IMR-90 (cell line): ENCODE measurements at regions not wholly inside any gene's neighbourhood (a gene's known extent, or its start where the extent isn't known, plus 50 kb on each side); places are given as distances from the start of the nearest gene placed in this dataset.

ENCODE experiments used
- ATAC-seq: fragments of 200-7000 bp; cut with Tn5 transposase; 2 replicates; pipeline ENCODE4 v1.9.1; 2020; ENCODE audit warnings: low read depth, mild to moderate bottlenecking, moderate library complexity
- BruUV-seq: library from RNA; stranded (reverse); fragments of 400-500 nt; replicated peaks from 2 replicates; lab custom pipeline; 2021; lab: Mats Ljungman, UMichigan
- CTCF ChIA-PET: fragments of 300-600 bp; formaldehyde crosslinking; extraction: SDS; loops from one replicate; lab custom pipeline; 2021; ENCODE audit warnings: antibody characterized with exemption; lab: Yijun Ruan, JAX
- POLR2A ChIA-PET: fragments of 300-600 bp; sonication (Branson Sonifier 250); formaldehyde crosslinking; loops from one replicate; lab custom pipeline; 2022; ENCODE audit warnings: antibody characterized with exemption; ENCODE audit not compliant: unreplicated experiment; lab: Charles Lee
- DNase-seq: peaks from one replicate; pipeline ENCODE4 v3.0.0; 2013
- H2AFZ ChIP-seq: replicated peaks from 2 replicates; pipeline ENCODE3; 2013; ENCODE audit warnings: low read length, mild to moderate bottlenecking; ENCODE audit not compliant: poor library complexity
- H2AK5ac ChIP-seq: 2 replicates; pipeline ENCODE4 v1.6.1; 2013; ENCODE audit warnings: low read depth, low read length, inconsistent platforms
- H2AK9ac ChIP-seq: replicated peaks from 2 replicates; pipeline ENCODE3; 2013; ENCODE audit warnings: mild to moderate bottlenecking, low read depth, low read length, moderate library complexity; ENCODE audit not compliant: poor library complexity
- H2BK120ac ChIP-seq: 2 replicates; pipeline ENCODE4 v1.6.1; 2013; ENCODE audit warnings: low read depth, low read length, inconsistent platforms
- H2BK15ac ChIP-seq: 3 replicates; pipeline ENCODE4 v1.6.1; 2013; ENCODE audit warnings: low read depth, low read length, inconsistent platforms
- H2BK20ac ChIP-seq: 2 replicates; pipeline ENCODE4 v1.6.1; 2013; ENCODE audit warnings: low read depth, mild to moderate bottlenecking, inconsistent platforms, low read length, moderate library complexity
- H2BK5ac ChIP-seq: 2 replicates; pipeline ENCODE4 v1.6.1; 2013; ENCODE audit warnings: mild to moderate bottlenecking, low read depth, low read length, inconsistent platforms; ENCODE audit not compliant: poor library complexity, severe bottlenecking
- H3K14ac ChIP-seq: replicated peaks from 2 replicates; pipeline ENCODE4 v1.6.1; 2013; ENCODE audit warnings: low read depth, low read length, inconsistent platforms
- H3K18ac ChIP-seq: 2 replicates; pipeline ENCODE4 v1.6.1; 2013; ENCODE audit warnings: low read depth, low read length, control low read depth
- H3K23ac ChIP-seq: 2 replicates; pipeline ENCODE4 v1.6.1; 2013; ENCODE audit warnings: low read depth, low read length, inconsistent platforms
- H3K27ac ChIP-seq: 2 replicates; pipeline ENCODE4 v1.5.1; 2013; ENCODE audit warnings: mild to moderate bottlenecking, control low read depth, low read length; ENCODE audit not compliant: insufficient read depth
- H3K27me3 ChIP-seq: 2 replicates; pipeline ENCODE4 v1.6.1; 2013; ENCODE audit warnings: low read length; ENCODE audit not compliant: control insufficient read depth, insufficient read depth
- H3K36me3 ChIP-seq: 2 replicates; pipeline ENCODE4 v1.6.1; 2013; ENCODE audit warnings: low read length, mixed read lengths; ENCODE audit not compliant: control insufficient read depth, insufficient read depth
- H3K4ac ChIP-seq: 2 replicates; pipeline ENCODE4 v1.6.1; 2013; ENCODE audit warnings: low read depth, low read length, inconsistent platforms
- H3K4me1 ChIP-seq: 2 replicates; pipeline ENCODE4 v1.6.1; 2013; ENCODE audit warnings: low read length, mixed read lengths; ENCODE audit not compliant: control insufficient read depth, insufficient read depth
- H3K4me2 ChIP-seq: 2 replicates; pipeline ENCODE4 v1.6.1; 2013; ENCODE audit warnings: low read depth, mild to moderate bottlenecking, control low read depth, low read length, moderate library complexity
- H3K4me3 ChIP-seq: 2 replicates; pipeline ENCODE4 v1.5.1; 2013; ENCODE audit warnings: low read depth, mild to moderate bottlenecking, control low read depth, low read length, moderate library complexity; ENCODE audit not compliant: insufficient read depth
- H3K56ac ChIP-seq: 2 replicates; pipeline ENCODE4 v1.6.1; 2013; ENCODE audit warnings: low read length, inconsistent platforms; ENCODE audit not compliant: insufficient read depth; ENCODE audit errors: extremely low read depth
- H3K79me1 ChIP-seq, 2 experiments: 2 replicates each; pipeline ENCODE4 v1.6.1; 2013; ENCODE audit warnings: low read length in 2 of 2, inconsistent platforms in 1 of 2, low read depth in 1 of 2
- H3K9ac ChIP-seq: 2 replicates; pipeline ENCODE4 v1.6.1; 2013; ENCODE audit warnings: low read depth, low read length, control low read depth
- H3K9me1 ChIP-seq: 2 replicates; pipeline ENCODE4 v1.6.1; 2013; ENCODE audit warnings: low read length, inconsistent platforms; ENCODE audit not compliant: insufficient read depth
- H3K9me3 ChIP-seq: 2 replicates; pipeline ENCODE4 v1.6.1; 2013; ENCODE audit warnings: low read length; ENCODE audit not compliant: control insufficient read depth, insufficient read depth
- H4K20me1 ChIP-seq: 2 replicates; pipeline ENCODE4 v1.6.1; 2013; ENCODE audit warnings: low read length, inconsistent platforms; ENCODE audit not compliant: insufficient read depth
- H4K5ac ChIP-seq: 2 replicates; pipeline ENCODE4 v1.6.1; 2013; ENCODE audit warnings: mild to moderate bottlenecking, low read depth, low read length, control low read depth
- H4K8ac ChIP-seq, 2 experiments: 2 replicates each; pipeline ENCODE4 v1.6.1; 2013; ENCODE audit warnings: low read depth in 2 of 2, low read length in 2 of 2, control low read depth in 1 of 2, inconsistent platforms in 1 of 2
- H4K91ac ChIP-seq: 2 replicates; pipeline ENCODE4 v1.6.1; 2013; ENCODE audit warnings: low read depth, low read length, inconsistent platforms; ENCODE audit not compliant: insufficient read depth
- BHLHE40 ChIP-seq: fragments of 150-350 bp; IDR thresholded peaks from 2 replicates; pipeline ENCODE4 v1.6.1; 2016; ENCODE audit warnings: mild to moderate bottlenecking, low read depth, low read length
- CHD1 ChIP-seq: IDR thresholded peaks from 2 replicates; pipeline ENCODE4 v1.6.1; 2012; ENCODE audit warnings: low read depth, low read length, improper control_type of control experiment
- CTCF ChIP-seq: conservative IDR thresholded peaks from 2 replicates; pipeline ENCODE4 v1.5.1; 2012; ENCODE audit warnings: mild to moderate bottlenecking, low read depth, low read length, improper control_type of control experiment
- ELK1 ChIP-seq: fragments of 150-350 bp; IDR thresholded peaks from 2 replicates; pipeline ENCODE4 v1.6.1; 2016; ENCODE audit warnings: low read depth, mild to moderate bottlenecking, low read length, moderate library complexity, borderline replicate concordance
- FOS ChIP-seq: fragments of 150-350 bp; IDR thresholded peaks from 2 replicates; pipeline ENCODE4 v1.6.1; 2016; ENCODE audit warnings: low read depth, low read length
- MAFK ChIP-seq: IDR thresholded peaks from 2 replicates; pipeline ENCODE4 v1.6.1; 2012; ENCODE audit warnings: low read depth, low read length, improper control_type of control experiment
- MXI1 ChIP-seq: IDR thresholded peaks from 2 replicates; pipeline ENCODE4 v1.6.1; 2012; ENCODE audit warnings: low read depth, mild to moderate bottlenecking, low read length, moderate library complexity, borderline replicate concordance
- NFE2L2 ChIP-seq: fragments of 150-350 bp; IDR thresholded peaks from 2 replicates; pipeline ENCODE4 v1.6.1; 2016; ENCODE audit warnings: low read depth, mild to moderate bottlenecking, low read length
- POLR2A ChIP-seq: IDR thresholded peaks from 2 replicates; pipeline ENCODE4 v1.6.1; 2012; ENCODE audit warnings: mild to moderate bottlenecking, low read depth, low read length
- RCOR1 ChIP-seq: IDR thresholded peaks from 2 replicates; pipeline ENCODE4 v1.6.1; 2012; ENCODE audit warnings: mild to moderate bottlenecking, low read length, improper control_type of control experiment; ENCODE audit not compliant: insufficient replicate concordance
- WGBS, 2 experiments: methylation state at CpG; one replicate each; pipeline versions ENCODE4 v1.1.5 to v1.1.7; 2013; ENCODE audit warnings: missing lambda C conversion rate in 2 of 2; ENCODE audit not compliant: insufficient read length in 1 of 2; ENCODE audit errors: extremely low coverage in 2 of 2; 5-methylcytosine and 5-hydroxymethylcytosine counted together
- dilution Hi-C: fragments of 300-500 bp; cut with HindIII; formaldehyde crosslinking; loops from one replicate; pipeline ENCODE4 v1.14.3; 2018; ENCODE audit warnings: low sequenced_read_pairs; ENCODE audit not compliant: unreplicated experiment
- in situ Hi-C: fragments of 300-500 bp; cut with MboI; formaldehyde crosslinking; loops from 3 replicates; pipeline ENCODE4 v1.14.3; 2019; ENCODE audit warnings: low sequenced_read_pairs, inconsistent platforms, mixed read lengths
- intact Hi-C: fragments of 100-400 bp; cut with micrococcal nuclease; formaldehyde crosslinking; loops from 2 replicates; pipeline ENCODE4 v1.10.0; 2022

GRCh38 chr12:90027889-90028634, 319.4 kb upstream of the ATP2B1 start:
- 0 out of 2 replicates have a peak overlapping the region, but pooled peaks have one; percentile 7 for H3K18ac ChIP-seq
- no peaks in the 10 kb centered on the region for H3K27me3 ChIP-seq
- peaks cover 8% of the 10 kb centered on the region for H3K9me1 ChIP-seq
- H3K9ac ChIP-seq, result no peak overlapping the region; the same call in 1 of the 2 replicates
- peak overlapping the region; percentile 28; the same call in 1 of the 2 replicates for H3K23ac ChIP-seq
- intact Hi-C loops, result no loop called here
- no peak overlapping the region for H2BK15ac ChIP-seq
- in situ Hi-C loops, result no loop called here
- peaks cover 5% of the 10 kb centered on the region; the same call in 1 of the 2 replicates for H3K4me1 ChIP-seq
- DNase-seq, result no peak
- no peaks in the 10 kb centered on the region for H3K79me1 ChIP-seq
- H3K36me3 ChIP-seq, result no peaks in the 10 kb centered on the region
- peak overlapping the region; percentile 19 for H2AFZ ChIP-seq
- H4K8ac ChIP-seq, result peak overlapping the region in 1 of 2 experiments; percentile 46; a peak in 2 of 4 replicates
- peak overlapping the region; percentile 47 for H3K14ac ChIP-seq
- no peak overlapping the region for H3K56ac ChIP-seq
- TF ChIP-seq MAFK (no peak), FOS (no peak), MXI1 (no peak), CTCF (no peak), POLR2A (no peak), RCOR1 (no peak), ELK1 (no peak), BHLHE40 (no peak), NFE2L2 (no peak), CHD1 (no peak)
- no TSS peak for BruUV-seq
- H4K5ac ChIP-seq, result no peak overlapping the region
- peak overlapping the region; percentile 44 for H2BK120ac ChIP-seq
- no peak for ATAC-seq
- POLR2A ChIA-PET, result no interaction called here
- H2BK5ac ChIP-seq, result no peak overlapping the region
- no peak overlapping the region for H3K27ac ChIP-seq
- no CpG with 5 or more reads among the region's 5 CpGs for WGBS, 2 experiments
- no peaks in the 10 kb centered on the region for H4K20me1 ChIP-seq
- dilution Hi-C loops, result no loop called here
- H2AK5ac ChIP-seq, result peak overlapping the region; percentile 70; the same call in 1 of the 2 replicates
- peak overlapping the region; percentile 24; the same call in 1 of the 2 replicates for H3K4ac ChIP-seq
- no peaks in the 10 kb centered on the region for H3K9me3 ChIP-seq
- CTCF ChIA-PET, result no interaction called here
- peak overlapping the region; percentile 27; the same call in 1 of the 2 replicates for H2BK20ac ChIP-seq
- H4K91ac ChIP-seq, result no peak overlapping the region
- H2AK9ac ChIP-seq, result no peak overlapping the region
- H3K4me3 ChIP-seq, result no peak overlapping the region
- no peak overlapping the region for H3K4me2 ChIP-seq
